GM04504 (cell line): ENCODE measurements at regions not wholly inside any gene's neighbourhood (a gene's known extent, or its start where the extent isn't known, plus 50 kb on each side); places are given as distances from the start of the nearest gene placed in this dataset.

Source experiments
- DNase-seq: peaks from one replicate; pipeline ENCODE4 v3.0.0-alpha.2; 2012; ENCODE audit warnings: low read depth

- DNase-seq, result no peak
Measured at GRCh38 chr1:30034627-30035521, 688.5 kb downstream of the MATN1 start.

GRCh38 chr1:30034105-30034626, 689.2 kb downstream of the MATN1 start:
- no peak for DNase-seq

GRCh38 chr1:30033256-30034104, 689.9 kb downstream of the MATN1 start:
- DNase-seq, result no peak

DNA sequence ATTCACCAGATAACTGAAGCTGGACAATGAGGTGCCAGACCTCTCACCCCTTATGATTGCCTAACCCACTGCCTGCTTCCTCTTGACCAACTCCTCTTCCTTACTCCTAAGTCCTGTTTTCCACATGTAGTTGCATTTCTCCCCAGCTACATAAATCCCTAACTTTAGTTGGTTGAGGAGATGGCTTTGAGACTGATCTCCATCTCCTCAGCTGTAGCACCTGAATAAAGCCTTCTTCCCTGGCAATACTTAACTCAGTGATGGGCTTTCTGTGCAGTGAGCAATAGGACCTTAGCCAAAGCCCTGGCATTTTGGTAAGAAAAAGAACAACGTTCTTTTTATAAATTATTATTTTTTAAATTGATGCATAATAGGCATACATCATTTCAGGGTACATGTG, 691.1 kb downstream of the MATN1 start:
- DNase-seq, result no peak

DNA sequence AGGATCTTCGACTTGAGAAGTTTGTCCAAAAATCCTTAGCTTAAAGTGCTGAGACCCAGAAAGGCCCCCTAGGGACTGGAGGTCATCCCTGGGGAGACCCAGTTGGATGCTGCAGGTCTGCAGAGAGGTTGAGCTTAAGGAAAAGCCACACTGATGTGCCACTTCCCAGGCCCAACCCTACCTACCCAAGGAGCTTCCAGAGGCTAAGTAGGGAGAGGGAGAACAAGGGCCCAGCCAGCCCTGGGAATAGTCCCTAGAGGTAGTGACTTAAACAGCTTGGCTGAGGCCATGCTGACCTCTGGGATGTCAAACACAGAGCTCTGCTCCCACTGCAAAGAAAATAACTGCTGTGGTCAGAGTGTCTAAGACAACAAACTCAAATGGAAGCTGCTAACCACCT, 693.7 kb downstream of the MATN1 start:
- no peak for DNase-seq

- DNase-seq, result no peak
Measured at GRCh38 chr1:30028939-30029338, 694.4 kb downstream of the MATN1 start.

DNA sequence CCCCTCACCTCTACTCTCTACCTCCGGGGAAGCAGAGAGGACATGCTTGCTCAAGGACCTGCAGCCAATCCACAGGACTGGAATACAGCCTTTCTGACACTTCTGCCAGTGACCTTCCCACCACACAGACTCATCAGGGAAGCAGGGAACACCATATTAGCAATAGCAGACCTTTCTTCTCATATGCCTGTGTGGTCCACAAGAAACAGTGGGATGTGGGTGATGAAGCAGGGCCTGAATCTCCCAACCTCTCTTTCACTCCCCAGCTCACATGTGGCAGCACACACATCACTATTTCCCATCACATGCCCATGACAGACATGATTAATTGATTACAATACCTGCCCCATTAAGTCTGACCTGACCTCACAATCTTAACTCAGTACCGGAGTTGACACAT, 695.1 kb downstream of the MATN1 start:
- DNase-seq, result no peak

DNA sequence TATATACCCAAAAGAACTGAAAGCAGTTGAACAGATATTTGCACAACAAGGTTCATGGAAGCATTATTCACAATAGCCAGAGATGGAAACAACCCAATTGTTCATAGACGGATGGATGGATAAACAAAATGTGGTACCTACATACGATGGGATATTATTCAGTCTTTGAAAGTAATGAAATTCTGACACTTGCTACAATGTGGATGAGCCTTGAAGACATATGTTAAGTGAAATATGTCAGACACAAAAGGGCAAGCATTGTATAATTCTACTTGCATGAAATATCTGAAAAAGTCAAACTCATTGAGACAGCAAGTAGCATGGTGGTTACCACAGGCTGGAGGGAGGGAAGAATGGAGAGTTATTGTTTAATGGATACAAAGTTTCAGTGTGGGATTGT, 696.1 kb downstream of the MATN1 start:
- no peak for DNase-seq

- no peak for DNase-seq
Measured at GRCh38 chr1:30024411-30025195, 698.8 kb downstream of the MATN1 start.

DNA sequence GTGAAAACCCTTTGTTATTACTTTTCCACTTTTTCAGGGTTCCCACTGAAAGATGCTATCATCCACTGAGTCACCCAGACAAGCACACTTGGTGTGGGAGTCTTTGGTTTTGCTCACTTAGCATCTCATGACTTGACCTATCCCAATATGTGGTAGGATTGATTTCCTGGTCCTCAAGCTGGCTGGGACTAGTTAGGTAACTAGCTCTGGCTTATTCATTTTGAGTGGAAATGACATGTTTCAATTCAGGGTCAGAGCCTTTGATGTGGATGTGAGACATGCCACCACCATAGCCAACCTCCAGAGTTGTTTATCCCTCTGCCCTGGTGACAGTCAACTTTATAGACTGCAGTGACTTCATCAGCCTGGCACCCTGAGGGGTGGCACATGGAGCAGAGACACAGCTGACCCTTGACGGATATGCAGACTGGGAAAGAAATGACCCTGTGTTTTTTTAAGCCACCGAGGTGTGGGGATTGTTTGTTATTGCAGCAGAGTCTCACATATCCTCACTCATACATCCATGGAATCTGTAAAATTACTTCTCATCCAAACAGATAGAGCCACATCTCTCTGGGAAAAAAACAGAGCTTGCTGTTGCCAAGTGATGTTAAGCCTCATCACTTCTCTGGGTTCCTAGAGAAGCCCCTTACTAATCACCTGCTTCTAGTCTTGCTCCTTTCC, 699.9 kb downstream of the MATN1 start:
- no peak for DNase-seq

DNA sequence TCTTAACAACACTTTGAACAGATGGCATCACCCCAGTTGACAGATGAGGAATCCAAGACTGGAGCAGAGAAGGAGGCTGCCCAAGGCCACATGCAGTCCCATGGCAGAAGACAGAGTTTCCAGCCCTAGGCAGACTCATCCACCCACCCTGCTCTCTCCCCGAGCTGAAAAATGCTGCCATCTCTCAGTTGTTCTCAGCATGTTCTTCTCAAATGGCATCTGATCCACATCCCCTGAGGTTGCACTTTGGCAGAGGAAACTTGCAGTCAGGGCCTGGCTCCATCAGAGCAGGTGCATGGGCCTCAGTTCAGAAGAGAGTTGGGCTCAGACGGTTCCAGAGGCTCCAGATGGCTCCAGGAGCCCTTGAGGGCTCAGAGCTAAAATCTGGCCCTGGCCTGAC, 709.4 kb downstream of the MATN1 start:
- DNase-seq, result no peak

- no peak for DNase-seq
Measured at GRCh38 chr1:30012455-30013440, 710.6 kb downstream of the MATN1 start.

- no peak for DNase-seq
Measured at GRCh38 chr1:30011970-30012369, 711.4 kb downstream of the MATN1 start.

GRCh38 chr1:30010506-30011106, 712.8 kb downstream of the MATN1 start:
- no peak for DNase-seq

- no peak for DNase-seq
Measured at GRCh38 chr1:30009720-30010119, 713.7 kb downstream of the MATN1 start.

GRCh38 chr1:30008998-30009657, 714.3 kb downstream of the MATN1 start:
- no peak for DNase-seq

- no peak for DNase-seq
Measured at GRCh38 chr1:30008372-30008997, 714.9 kb downstream of the MATN1 start.

DNA sequence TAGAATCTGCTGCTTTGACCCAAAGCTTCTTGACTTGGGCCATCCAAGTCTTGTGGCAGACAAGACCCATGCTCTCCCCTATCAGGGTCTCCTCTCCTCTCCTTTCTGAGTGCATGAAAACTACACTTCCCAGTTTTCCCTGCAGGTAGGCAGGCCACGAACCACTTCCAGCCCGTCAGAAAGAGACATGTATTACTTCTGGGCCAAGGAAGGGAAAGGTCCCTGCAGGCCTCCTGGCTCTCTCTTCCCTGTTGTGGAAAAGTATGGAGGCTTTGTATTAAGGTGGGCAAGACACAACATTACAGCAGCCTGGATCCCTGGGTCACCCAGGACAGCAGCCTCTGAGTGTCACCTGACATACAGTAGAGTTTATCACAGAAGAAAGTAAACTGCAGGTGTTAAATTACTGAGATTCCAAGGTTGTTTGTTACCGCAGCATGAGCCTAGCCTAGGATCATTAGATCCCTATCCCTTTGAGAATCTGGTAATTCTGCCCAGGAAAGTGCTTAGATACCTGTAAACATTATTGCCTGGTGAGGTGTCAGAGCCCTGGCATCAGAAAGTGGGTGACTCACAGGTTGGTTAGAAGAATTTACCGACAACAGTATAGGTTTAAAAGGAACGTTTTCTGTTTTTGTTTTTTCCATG, 717.3 kb downstream of the MATN1 start:
- no peak for DNase-seq
